Left lung (tissue), 4 donors: ENCODE measurements at regions not wholly inside any gene's neighbourhood (a gene's known extent, or its start where the extent isn't known, plus 50 kb on each side); places are given as distances from the start of the nearest gene placed in this dataset.

Experiments
- ATAC-seq: fragments of 200-7000 bp; cut with Tn5 transposase; one replicate; pipeline ENCODE4 v1.9.1; 2020; ENCODE audit warnings: moderate library complexity
- DNase-seq, 4 donors: peaks; one replicate each; pipeline ENCODE4 v3.0.0-alpha.2; 2013 to 2020
- H3K27ac ChIP-seq, 2 donors: fragments of 200-600 bp; sonication (generic) in 1 of 2; one replicate each; pipeline versions ENCODE4 v1.5.0 to v1.8.0; 2020 to 2021
- H3K27me3 ChIP-seq, 2 donors: fragments of 200-600 bp; sonication (generic) in 1 of 2; one replicate each; pipeline versions ENCODE4 v1.5.0 to v1.8.0; 2020 to 2021
- H3K36me3 ChIP-seq, 2 donors: fragments of 200-600 bp; sonication (generic) in 1 of 2; one replicate each; pipeline versions ENCODE4 v1.5.0 to v1.8.0; 2020 to 2021
- H3K4me1 ChIP-seq, 2 donors: fragments of 200-600 bp; one replicate each; pipeline ENCODE4 v1.8.0; 2021
- H3K4me3 ChIP-seq, 2 donors: fragments of 200-600 bp; sonication (generic) in 1 of 2; one replicate each; pipeline versions ENCODE4 v1.5.0 to v1.8.0; 2020 to 2021; ENCODE audit warnings: mild to moderate bottlenecking in 1 of 2
- H3K9me3 ChIP-seq, 2 donors: fragments of 200-600 bp; sonication (generic) in 1 of 2; one replicate each; pipeline versions ENCODE4 v1.5.0 to v1.8.0; 2020 to 2021
- CTCF ChIP-seq, 2 donors: fragments of 200-600 bp; sonication (generic) in 1 of 2; IDR thresholded peaks; one replicate each; pipeline versions ENCODE4 v1.5.0 to v1.8.0; 2021; ENCODE audit warnings: antibody characterized with exemption in 2 of 2
- intact Hi-C, 2 donors: fragments of 100-400 bp; cut with DNase I; formaldehyde crosslinking; loops; one replicate each; pipeline versions ENCODE4 v1.11.2 to v1.14.2; 2022
- donor health status: DM: no; HTN: yes; CAD: no.
- donor health status: DM: no; HTN: no; CAD: no.

DNA sequence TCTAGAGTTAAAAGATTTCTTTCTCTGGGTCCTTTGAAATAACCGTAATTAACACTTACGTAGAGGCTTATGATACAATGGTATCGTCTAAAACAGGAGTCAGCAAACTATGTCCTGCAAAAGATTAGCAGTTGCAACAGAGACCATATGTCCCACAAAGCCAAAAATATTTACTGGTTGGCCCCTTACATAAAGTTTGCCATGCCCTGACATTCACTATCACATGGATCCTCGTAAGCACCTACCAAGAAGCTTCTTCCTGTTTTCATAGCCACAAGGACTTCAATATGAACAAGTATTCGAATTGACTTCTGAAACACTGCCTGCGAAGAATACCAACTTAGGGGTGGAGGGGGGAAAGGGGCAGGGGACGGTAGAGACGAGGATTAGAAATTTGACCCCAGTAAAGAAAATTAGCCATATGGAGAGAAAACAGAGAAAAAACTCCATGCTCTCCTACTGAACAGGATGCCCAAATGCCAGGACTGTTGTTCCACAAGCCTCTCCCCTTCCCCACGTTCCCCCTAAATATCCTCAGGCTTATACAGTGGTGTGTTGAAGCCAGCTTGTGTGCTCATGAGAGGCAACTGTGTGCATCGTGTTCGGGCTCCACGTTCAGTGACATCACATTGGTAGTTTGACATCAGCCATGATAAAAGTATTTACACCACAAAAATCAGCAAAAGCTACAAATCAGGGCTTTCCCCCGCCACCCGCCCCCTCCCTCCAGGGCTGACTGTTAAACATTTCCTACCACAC, 144.1 kb upstream of the HES1 start:
- Histone ChIP-seq H3K27me3 (no peaks in the 10 kb centered on the region), H3K4me3 (no peak overlapping the region), H3K36me3 (no peaks in the 10 kb centered on the region), H3K9me3 (no peaks in the 10 kb centered on the region), H3K27ac (no peak overlapping the region), H3K4me1 (no peaks in the 10 kb centered on the region)
- DNase-seq (no peak), ATAC-seq (no peak)
- intact Hi-C loops, result no loop called here
- TF ChIP-seq CTCF (IDR thresholded peaks at IDR 0.05), result no peak

GRCh38 chr3:193992425-193993037, 143.4 kb upstream of the HES1 start:
- H3K27ac ChIP-seq, result no peak overlapping the region
- DNase-seq (no peak), ATAC-seq (no peak)
- no peaks in the 10 kb centered on the region for H3K36me3 ChIP-seq
- H3K4me1 ChIP-seq, result peaks cover 0 to 4% of the 10 kb centered on the region in 2 donors
- no peak overlapping the region for H3K4me3 ChIP-seq
- intact Hi-C loops, result no loop called here
- no peaks in the 10 kb centered on the region for H3K9me3 ChIP-seq
- TF ChIP-seq CTCF (IDR thresholded peaks at IDR 0.05), result no peak
- no peaks in the 10 kb centered on the region for H3K27me3 ChIP-seq

DNA sequence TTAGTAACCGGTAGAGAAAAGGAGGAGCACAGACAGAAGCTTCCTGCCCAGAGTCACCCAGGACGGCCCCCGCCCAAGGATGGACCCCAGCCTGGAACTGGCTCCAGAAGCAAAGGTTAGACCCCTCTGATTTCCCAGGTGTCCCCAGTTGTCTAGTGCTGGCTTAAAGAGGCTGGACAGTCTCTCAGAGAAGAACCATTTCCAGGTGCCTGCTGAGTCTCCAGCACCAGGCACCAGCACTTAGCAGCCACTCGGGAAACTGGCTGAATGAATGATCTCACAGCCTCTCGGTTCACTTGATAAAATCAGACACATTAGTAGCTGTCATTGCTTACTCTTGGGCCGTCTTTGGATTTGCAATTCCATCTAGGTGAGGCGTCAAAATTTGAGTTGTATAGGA, 139.7 kb upstream of the HES1 start:
- Histone ChIP-seq H3K4me3 (no peak overlapping the region), H3K4me1 (peaks cover 0 to 8% of the 10 kb centered on the region in 2 donors), H3K27ac (no peak overlapping the region), H3K36me3 (no peaks in the 10 kb centered on the region), H3K9me3 (no peaks in the 10 kb centered on the region), H3K27me3 (no peaks in the 10 kb centered on the region)
- DNase-seq (no peak), ATAC-seq (no peak)
- no peak for TF ChIP-seq CTCF (IDR thresholded peaks at IDR 0.05)
- intact Hi-C loops, result no loop called here

GRCh38 chr3:193996641-193997089, 139.3 kb upstream of the HES1 start:
- Histone ChIP-seq H3K4me3 (no peak overlapping the region), H3K36me3 (no peaks in the 10 kb centered on the region), H3K27me3 (peaks cover 0 to 3% of the 10 kb centered on the region in 2 donors), H3K27ac (no peak overlapping the region), H3K9me3 (no peaks in the 10 kb centered on the region), H3K4me1 (peaks cover 0 to 9% of the 10 kb centered on the region in 2 donors)
- TF ChIP-seq CTCF (IDR thresholded peaks at IDR 0.05), result no peak
- ATAC-seq, result peak; percentile 55
- no peak for DNase-seq
- intact Hi-C loops, result no loop called here
